Kidney epithelial cell (primary cell): ENCODE measurements at regions not wholly inside any gene's neighbourhood (a gene's known extent, or its start where the extent isn't known, plus 50 kb on each side); places are given as distances from the start of the nearest gene placed in this dataset.
A peak's percentile ranks its signal among the peaks of the same experiment; 100 is the strongest.

Source experiments
- DNase-seq: peaks from one replicate; pipeline ENCODE4 v3.0.0-alpha.2; 2010; ENCODE audit warnings: low read depth
- H3K27me3 ChIP-seq: 2 replicates; pipeline ENCODE4 v1.6.0; 2011; ENCODE audit warnings: low read length; ENCODE audit not compliant: control insufficient read depth, insufficient read depth
- H3K36me3 ChIP-seq: 2 replicates; pipeline ENCODE4 v1.5.1; 2011; ENCODE audit warnings: low read length; ENCODE audit not compliant: control insufficient read depth, insufficient read depth
- H3K4me3 ChIP-seq: 2 replicates; pipeline ENCODE4 v1.5.1; 2011; ENCODE audit warnings: low read depth, mild to moderate bottlenecking, control low read depth, low read length
- TF ChIP-seq, protein P1 (sequence below): IDR thresholded peaks from 2 replicates; pipeline ENCODE4 v1.5.1; 2011; ENCODE audit warnings: mild to moderate bottlenecking, moderate library complexity, low read length, control low read depth, inconsistent platforms; ENCODE audit not compliant: insufficient read depth, poor library complexity, severe bottlenecking

DNA sequence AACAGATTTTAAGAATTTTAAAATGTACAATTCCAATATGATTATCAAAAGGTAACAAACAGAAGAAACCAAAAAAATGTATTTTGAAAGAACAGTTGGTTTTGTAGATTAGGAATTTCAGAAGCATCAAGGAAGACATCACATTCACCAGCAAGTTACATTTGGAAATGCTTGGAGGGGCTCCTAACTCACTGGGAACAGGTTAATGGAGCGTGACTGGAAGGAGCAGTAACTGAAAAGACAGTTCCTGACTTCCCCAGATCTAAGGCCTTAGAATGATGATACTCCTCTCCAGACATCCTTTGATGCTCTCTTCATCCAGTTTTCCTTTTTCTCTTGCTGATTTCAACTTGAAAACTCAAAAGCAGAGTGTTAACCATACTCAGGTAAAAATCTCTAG lies 220.0 kb upstream of the EGLN3 start:
- TF ChIP-seq, protein P1, sequence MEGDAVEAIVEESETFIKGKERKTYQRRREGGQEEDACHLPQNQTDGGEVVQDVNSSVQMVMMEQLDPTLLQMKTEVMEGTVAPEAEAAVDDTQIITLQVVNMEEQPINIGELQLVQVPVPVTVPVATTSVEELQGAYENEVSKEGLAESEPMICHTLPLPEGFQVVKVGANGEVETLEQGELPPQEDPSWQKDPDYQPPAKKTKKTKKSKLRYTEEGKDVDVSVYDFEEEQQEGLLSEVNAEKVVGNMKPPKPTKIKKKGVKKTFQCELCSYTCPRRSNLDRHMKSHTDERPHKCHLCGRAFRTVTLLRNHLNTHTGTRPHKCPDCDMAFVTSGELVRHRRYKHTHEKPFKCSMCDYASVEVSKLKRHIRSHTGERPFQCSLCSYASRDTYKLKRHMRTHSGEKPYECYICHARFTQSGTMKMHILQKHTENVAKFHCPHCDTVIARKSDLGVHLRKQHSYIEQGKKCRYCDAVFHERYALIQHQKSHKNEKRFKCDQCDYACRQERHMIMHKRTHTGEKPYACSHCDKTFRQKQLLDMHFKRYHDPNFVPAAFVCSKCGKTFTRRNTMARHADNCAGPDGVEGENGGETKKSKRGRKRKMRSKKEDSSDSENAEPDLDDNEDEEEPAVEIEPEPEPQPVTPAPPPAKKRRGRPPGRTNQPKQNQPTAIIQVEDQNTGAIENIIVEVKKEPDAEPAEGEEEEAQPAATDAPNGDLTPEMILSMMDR = no peak
- peak; percentile 7 for DNase-seq
- no peaks in the 10 kb centered on the region for H3K27me3 ChIP-seq
- no peaks in the 10 kb centered on the region for H3K36me3 ChIP-seq
- no peak overlapping the region for H3K4me3 ChIP-seq

DNA sequence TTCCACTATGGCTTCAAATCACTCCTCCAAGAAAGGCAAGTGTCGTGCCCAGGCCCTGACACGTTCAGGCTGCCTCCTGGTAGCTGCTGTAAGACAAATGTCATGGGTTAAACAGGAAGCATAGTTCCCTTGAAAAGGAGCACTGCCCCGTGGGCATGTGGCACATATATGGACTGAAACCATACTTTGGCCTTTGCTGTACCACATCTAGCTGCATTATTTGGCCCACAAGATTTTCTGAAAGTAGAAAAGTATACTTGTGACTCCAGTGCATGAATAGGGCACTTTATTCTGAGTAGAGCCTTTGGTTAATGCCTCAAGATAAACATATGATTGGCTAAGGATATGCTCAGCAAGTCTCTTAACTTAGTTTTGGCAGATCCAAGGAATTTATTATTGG lies 218.7 kb upstream of the EGLN3 start:
- Histone ChIP-seq H3K36me3 (no peaks in the 10 kb centered on the region), H3K27me3 (no peaks in the 10 kb centered on the region), H3K4me3 (no peak overlapping the region)
- no peak for DNase-seq
- TF ChIP-seq, protein P1 = no peak

DNA sequence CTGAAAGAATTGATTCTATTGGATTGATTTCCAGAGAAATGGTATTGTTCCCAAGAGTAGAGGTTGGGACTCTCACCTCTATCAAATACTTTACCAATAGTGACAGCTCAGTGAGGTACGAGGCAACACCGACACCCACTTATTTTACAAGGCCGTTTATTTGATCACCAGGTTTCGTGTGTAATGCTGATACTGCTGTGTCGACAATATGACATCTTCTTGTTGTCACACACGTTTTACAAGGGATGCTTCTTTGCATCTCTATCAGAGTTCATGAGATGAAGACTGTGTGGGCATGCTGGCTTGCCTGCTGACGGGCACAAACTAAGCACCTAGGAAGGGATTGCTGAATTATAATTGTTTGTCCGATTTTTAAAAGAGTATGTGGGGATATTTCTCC lies 217.8 kb upstream of the EGLN3 start:
- no peaks in the 10 kb centered on the region for H3K36me3 ChIP-seq
- no peak overlapping the region for H3K4me3 ChIP-seq
- no peak for DNase-seq
- no peaks in the 10 kb centered on the region for H3K27me3 ChIP-seq
- TF ChIP-seq, protein P1 = no peak

DNA sequence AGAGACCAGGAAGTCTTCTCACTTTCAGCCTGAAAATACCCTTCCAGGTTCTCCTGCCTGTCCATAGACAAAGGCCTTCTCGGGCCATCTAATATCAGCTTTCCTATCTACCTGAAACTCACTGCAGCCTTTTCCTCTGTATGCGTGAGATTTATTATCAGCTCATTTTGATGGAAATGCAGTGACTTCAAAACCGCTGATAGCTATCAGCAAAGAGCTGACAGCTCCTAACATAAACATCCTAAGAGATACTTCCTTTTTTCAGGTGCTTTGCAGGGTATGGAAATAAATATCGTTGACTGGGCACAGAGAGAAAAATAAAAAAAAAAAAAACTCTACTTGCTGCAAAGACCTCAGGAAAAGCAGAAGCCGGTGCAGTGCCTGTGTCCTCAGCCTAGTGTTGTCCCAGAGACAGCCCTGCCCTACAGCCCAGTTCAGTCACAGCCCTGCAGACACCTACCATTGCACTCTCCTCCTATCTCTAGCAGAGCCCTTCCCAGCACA lies 215.0 kb upstream of the EGLN3 start:
- no peak for DNase-seq
- TF ChIP-seq, protein P1 = no peak
- Histone ChIP-seq H3K27me3 (no peaks in the 10 kb centered on the region), H3K36me3 (no peaks in the 10 kb centered on the region), H3K4me3 (no peak overlapping the region)

DNA sequence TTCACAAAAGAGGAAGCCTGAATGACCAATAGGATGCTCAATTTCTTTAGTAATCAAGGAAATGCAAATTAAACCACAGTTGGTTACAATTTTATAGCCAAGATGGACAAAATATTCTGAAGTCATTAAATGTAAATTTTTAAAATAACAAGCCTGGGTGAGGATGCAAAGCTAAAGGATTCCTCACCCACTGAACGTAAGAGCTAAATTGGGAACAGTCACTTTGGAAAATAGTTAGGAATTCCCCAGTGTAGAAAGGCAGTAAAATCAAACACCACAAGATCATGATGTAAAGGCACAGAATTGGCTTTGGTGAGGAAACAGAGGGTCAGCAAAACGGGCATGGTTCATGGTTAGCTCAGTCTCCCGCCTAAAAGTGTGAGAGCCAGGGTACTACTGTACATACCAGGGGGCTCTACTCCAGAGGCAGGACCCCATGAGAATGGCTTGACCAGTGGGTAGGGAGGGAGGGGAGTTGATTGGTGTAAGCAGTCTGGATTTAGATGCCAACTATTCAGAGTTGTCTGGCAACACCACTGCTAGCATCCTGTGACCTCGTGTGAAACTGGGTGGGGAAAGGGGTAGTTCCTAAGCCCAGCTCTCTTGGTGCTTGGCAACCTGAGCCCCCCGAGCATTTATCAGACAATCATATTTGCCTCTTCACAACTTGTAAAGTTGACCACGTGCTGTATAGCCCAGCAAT lies 213.4 kb upstream of the EGLN3 start:
- DNase-seq = no peak
- TF ChIP-seq, protein P1 = no peak
- Histone ChIP-seq H3K27me3 (no peaks in the 10 kb centered on the region), H3K36me3 (no peaks in the 10 kb centered on the region), H3K4me3 (no peak overlapping the region)
